ENCODE measurements at regions not wholly inside any gene's neighbourhood (a gene's known extent, or its start where the extent isn't known, plus 50 kb on each side); places are given as distances from the start of the nearest gene placed in this dataset.

DNA sequence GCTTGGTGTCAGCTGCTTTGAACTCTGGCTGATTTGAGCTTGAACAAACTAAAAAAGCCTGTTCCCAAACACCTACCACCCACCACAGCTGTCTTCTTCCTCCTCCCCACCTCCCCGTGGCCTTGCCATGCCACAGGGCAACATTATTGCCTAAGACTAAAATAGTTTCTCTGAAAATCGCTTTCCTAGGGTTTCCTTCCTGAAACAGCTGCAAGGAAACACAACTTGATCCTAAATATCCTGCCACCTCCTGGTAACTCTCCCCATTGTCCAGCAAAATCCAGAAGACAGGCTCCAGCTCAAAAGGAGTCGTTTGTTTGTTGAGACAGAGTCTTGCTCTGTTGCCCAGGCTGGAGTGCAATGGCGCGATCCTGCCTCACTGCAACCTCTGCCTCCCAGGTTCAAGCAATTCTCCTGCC, 193.9 kb upstream of the TPM1 start:
- Histone ChIP-seq H3K27me3 (no peaks in the 10 kb centered on the region), H3K4me2 (no peak overlapping the region), H3K4me3 (no peak overlapping the region), H3K9me3 (ENCODE audit: low read depth) (no peaks in the 10 kb centered on the region), H3K9me2 (replicated peaks; ENCODE audit: insufficient read depth) (no peaks in the 10 kb centered on the region), H3K79me2 (no peaks in the 10 kb centered on the region), H4K20me1 (ENCODE audit: insufficient read depth, poor library complexity, severe bottlenecking) (no peaks in the 10 kb centered on the region), H3K27ac (no peak overlapping the region), H2AFZ (no peak overlapping the region), H3K36me3 (replicated peaks; ENCODE audit: insufficient read depth, low read depth) (no peaks in the 10 kb centered on the region), H3K4me1 (ENCODE audit: insufficient read depth) (peaks cover 36% of the 10 kb centered on the region)
- DNase-seq (ENCODE audit: low spot score), result no peak
- 62% methylated on average over 5 of the region's 5 CpGs for WGBS (ENCODE audit: low lambda C conversion rate, missing lambda C conversion rate)
- TF ChIP-seq, protein P1, sequence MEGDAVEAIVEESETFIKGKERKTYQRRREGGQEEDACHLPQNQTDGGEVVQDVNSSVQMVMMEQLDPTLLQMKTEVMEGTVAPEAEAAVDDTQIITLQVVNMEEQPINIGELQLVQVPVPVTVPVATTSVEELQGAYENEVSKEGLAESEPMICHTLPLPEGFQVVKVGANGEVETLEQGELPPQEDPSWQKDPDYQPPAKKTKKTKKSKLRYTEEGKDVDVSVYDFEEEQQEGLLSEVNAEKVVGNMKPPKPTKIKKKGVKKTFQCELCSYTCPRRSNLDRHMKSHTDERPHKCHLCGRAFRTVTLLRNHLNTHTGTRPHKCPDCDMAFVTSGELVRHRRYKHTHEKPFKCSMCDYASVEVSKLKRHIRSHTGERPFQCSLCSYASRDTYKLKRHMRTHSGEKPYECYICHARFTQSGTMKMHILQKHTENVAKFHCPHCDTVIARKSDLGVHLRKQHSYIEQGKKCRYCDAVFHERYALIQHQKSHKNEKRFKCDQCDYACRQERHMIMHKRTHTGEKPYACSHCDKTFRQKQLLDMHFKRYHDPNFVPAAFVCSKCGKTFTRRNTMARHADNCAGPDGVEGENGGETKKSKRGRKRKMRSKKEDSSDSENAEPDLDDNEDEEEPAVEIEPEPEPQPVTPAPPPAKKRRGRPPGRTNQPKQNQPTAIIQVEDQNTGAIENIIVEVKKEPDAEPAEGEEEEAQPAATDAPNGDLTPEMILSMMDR (IDR thresholded peaks at IDR 0.05; ENCODE audit: poor library complexity), result peak; percentile 16
- no peak for TF ChIP-seq EZH2phosphoT487 (IDR thresholded peaks at IDR 0.05; ENCODE audit: low read depth, severe bottlenecking, unreplicated experiment)

DNA sequence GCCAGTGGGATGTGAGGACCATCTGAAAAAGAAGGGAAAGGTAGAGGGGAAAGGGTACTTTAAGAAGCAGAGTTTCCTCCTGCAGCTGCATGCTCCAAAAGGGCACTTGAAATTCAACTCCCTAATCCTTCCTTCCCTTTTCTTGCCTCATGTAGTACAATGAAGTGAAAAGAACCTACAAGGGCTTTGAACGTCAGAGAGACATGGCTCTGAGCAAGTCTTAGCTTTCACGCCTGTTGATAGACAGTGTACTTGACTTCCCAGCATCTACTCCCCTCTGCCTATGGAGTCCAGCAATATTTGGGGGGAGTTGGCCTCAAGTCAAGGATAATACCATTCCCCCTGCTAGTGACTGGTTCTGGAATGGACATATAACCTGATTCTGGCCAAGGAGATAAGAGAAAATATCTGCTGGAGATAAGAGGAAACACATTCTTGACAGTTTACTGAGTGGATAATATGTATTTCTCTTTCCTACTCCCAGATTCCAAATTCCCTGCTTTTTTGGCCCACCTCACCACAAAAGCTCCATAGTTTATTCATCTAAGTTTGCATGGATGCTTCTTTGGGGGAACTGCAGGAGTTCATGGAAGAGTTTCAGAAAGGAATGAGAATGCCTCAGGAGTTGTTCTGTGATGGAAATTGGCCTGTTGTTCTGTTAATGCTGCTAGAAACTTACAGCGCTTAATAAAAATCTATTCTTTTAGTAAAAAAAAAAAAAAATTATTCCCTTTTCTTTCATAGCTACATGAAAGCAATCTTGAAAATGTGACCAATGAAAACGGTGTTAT, 193.0 kb upstream of the TPM1 start:
- Histone ChIP-seq H3K4me2 (no peak overlapping the region), H3K4me1 (ENCODE audit: insufficient read depth) (peaks cover 35% of the 10 kb centered on the region), H3K79me2 (no peaks in the 10 kb centered on the region), H3K36me3 (replicated peaks; ENCODE audit: insufficient read depth, low read depth) (no peaks in the 10 kb centered on the region), H3K9me3 (ENCODE audit: low read depth) (no peaks in the 10 kb centered on the region), H2AFZ (no peak overlapping the region), H3K4me3 (no peak overlapping the region), H4K20me1 (ENCODE audit: insufficient read depth, poor library complexity, severe bottlenecking) (no peaks in the 10 kb centered on the region), H3K27me3 (no peaks in the 10 kb centered on the region), H3K9me2 (replicated peaks; ENCODE audit: insufficient read depth) (no peaks in the 10 kb centered on the region), H3K27ac (no peak overlapping the region)
- DNase-seq (ENCODE audit: low spot score), result no peak
- TF ChIP-seq, protein P1 (IDR thresholded peaks at IDR 0.05; ENCODE audit: poor library complexity), result no peak
- TF ChIP-seq EZH2phosphoT487 (IDR thresholded peaks at IDR 0.05; ENCODE audit: low read depth, severe bottlenecking, unreplicated experiment) (no peak), EZH2 (IDR thresholded peaks at IDR 0.05; ENCODE audit: borderline replicate concordance) (no peak)
- 75% methylated on average over 4 of the region's 4 CpGs for WGBS (ENCODE audit: low lambda C conversion rate, missing lambda C conversion rate)

DNA sequence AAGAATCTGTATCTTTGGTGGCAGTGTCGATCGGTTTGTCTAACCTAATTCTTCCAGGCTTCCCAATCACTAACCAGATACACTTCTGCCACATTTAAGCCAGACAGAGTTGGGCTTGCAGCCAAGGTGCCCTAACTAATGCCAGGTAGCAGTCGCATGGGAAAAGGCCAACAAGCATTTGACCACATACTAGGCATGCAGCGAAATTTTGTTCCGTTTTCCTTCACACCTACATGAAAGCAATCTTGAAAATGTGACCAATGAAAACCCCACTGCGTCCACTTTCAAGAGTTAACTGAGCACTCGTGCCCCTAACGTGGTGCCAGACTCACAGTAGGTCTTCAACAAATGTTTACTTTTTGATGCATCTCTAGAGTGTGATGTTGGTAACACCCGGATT, 192.2 kb upstream of the TPM1 start:
- TF ChIP-seq, protein P1 (IDR thresholded peaks at IDR 0.05; ENCODE audit: poor library complexity), result no peak
- TF ChIP-seq EZH2 (IDR thresholded peaks at IDR 0.05; ENCODE audit: borderline replicate concordance) (no peak), EZH2phosphoT487 (IDR thresholded peaks at IDR 0.05; ENCODE audit: low read depth, severe bottlenecking, unreplicated experiment) (no peak)
- 85% methylated on average over 9 of the region's 9 CpGs for WGBS (ENCODE audit: low lambda C conversion rate, missing lambda C conversion rate)
- Histone ChIP-seq H2AFZ (no peak overlapping the region), H3K9me2 (replicated peaks; ENCODE audit: insufficient read depth) (no peaks in the 10 kb centered on the region), H3K9me3 (ENCODE audit: low read depth) (no peaks in the 10 kb centered on the region), H4K20me1 (ENCODE audit: insufficient read depth, poor library complexity, severe bottlenecking) (no peaks in the 10 kb centered on the region), H3K4me2 (no peak overlapping the region), H3K27ac (no peak overlapping the region), H3K4me3 (no peak overlapping the region), H3K36me3 (replicated peaks; ENCODE audit: insufficient read depth, low read depth) (no peaks in the 10 kb centered on the region), H3K4me1 (ENCODE audit: insufficient read depth) (peaks cover 32% of the 10 kb centered on the region), H3K27me3 (no peaks in the 10 kb centered on the region), H3K79me2 (no peaks in the 10 kb centered on the region)
- no peak for DNase-seq (ENCODE audit: low spot score)
